ENCODE measurements at regions not wholly inside any gene's neighbourhood (a gene's known extent, or its start where the extent isn't known, plus 50 kb on each side); places are given as distances from the start of the nearest gene placed in this dataset.

- TF ChIP-seq MAX (IDR thresholded peaks at IDR 0.05) (no peak), NPAS2 (CRISPR knock-in tag; IDR thresholded peaks at IDR 0.05; ENCODE audit: borderline replicate concordance) (no peak), PHF8 (IDR thresholded peaks at IDR 0.05; ENCODE audit: borderline replicate concordance, low read depth) (no peak)
Observed at GRCh38 chr11:80771017-80771416, 1330.2 kb upstream of the TENM4 start.
